ENCODE measurements at regions not wholly inside any gene's neighbourhood (a gene's known extent, or its start where the extent isn't known, plus 50 kb on each side); places are given as distances from the start of the nearest gene placed in this dataset.

GRCh38 chr10:113407218-113407617 lies 145.6 kb upstream of the HABP2 start:
- DNase-seq (ENCODE audit: low read depth in 4 of 4, low spot score in 3 of 4) = no peak

GRCh38 chr10:113409175-113409574 lies 143.7 kb upstream of the HABP2 start:
- DNase-seq (ENCODE audit: low read depth in 4 of 4, low spot score in 3 of 4) = no peak

GRCh38 chr10:113410618-113411017 lies 142.2 kb upstream of the HABP2 start:
- DNase-seq (ENCODE audit: low read depth in 4 of 4, low spot score in 3 of 4) = no peak

GRCh38 chr10:113411456-113411855 lies 141.4 kb upstream of the HABP2 start:
- DNase-seq (ENCODE audit: low read depth in 4 of 4, low spot score in 3 of 4) = no peak

GRCh38 chr10:113412161-113412560 lies 140.7 kb upstream of the HABP2 start:
- DNase-seq (ENCODE audit: low read depth in 4 of 4, low spot score in 3 of 4) = no peak

GRCh38 chr10:113414543-113414942 lies 138.3 kb upstream of the HABP2 start:
- DNase-seq (ENCODE audit: low read depth in 4 of 4, low spot score in 3 of 4) = no peak

GRCh38 chr10:113415246-113415645 lies 137.6 kb upstream of the HABP2 start:
- DNase-seq (ENCODE audit: low read depth in 4 of 4, low spot score in 3 of 4) = no peak

- DNase-seq (ENCODE audit: low read depth in 4 of 4, low spot score in 3 of 4) = no peak
Measured at GRCh38 chr10:113420057-113420732, 132.7 kb upstream of the HABP2 start.

GRCh38 chr10:113420733-113421675 lies 131.8 kb upstream of the HABP2 start:
- DNase-seq (ENCODE audit: low read depth in 4 of 4, low spot score in 3 of 4) = no peak

- DNase-seq (ENCODE audit: low read depth in 4 of 4, low spot score in 3 of 4) = no peak
Measured at GRCh38 chr10:113422371-113422770, 130.5 kb upstream of the HABP2 start.

- peak in 1 of 4 donors; percentile 16 for DNase-seq (ENCODE audit: low read depth in 4 of 4, low spot score in 3 of 4)
Measured at GRCh38 chr10:113423981-113424721, 128.7 kb upstream of the HABP2 start.

- DNase-seq (ENCODE audit: low read depth in 4 of 4, low spot score in 3 of 4) = no peak
Measured at GRCh38 chr10:113425008-113425407, 127.8 kb upstream of the HABP2 start.

GRCh38 chr10:113425541-113425951 lies 127.3 kb upstream of the HABP2 start:
- peak; percentile 24 to 56 (median 47) for DNase-seq (ENCODE audit: low read depth in 4 of 4, low spot score in 3 of 4)

- DNase-seq (ENCODE audit: low read depth in 4 of 4, low spot score in 3 of 4) = no peak
Measured at GRCh38 chr10:113426181-113426877, 126.5 kb upstream of the HABP2 start.

GRCh38 chr10:113427236-113427735 lies 125.6 kb upstream of the HABP2 start:
- DNase-seq (ENCODE audit: low read depth in 4 of 4, low spot score in 3 of 4) = no peak

GRCh38 chr10:113427811-113428558 lies 124.9 kb upstream of the HABP2 start:
- DNase-seq (ENCODE audit: low read depth in 4 of 4, low spot score in 3 of 4) = no peak

- no peak for DNase-seq (ENCODE audit: low read depth in 4 of 4, low spot score in 3 of 4)
Measured at GRCh38 chr10:113430634-113431397, 122.0 kb upstream of the HABP2 start.

GRCh38 chr10:113431398-113432160 lies 121.3 kb upstream of the HABP2 start:
- no peak for DNase-seq (ENCODE audit: low read depth in 4 of 4, low spot score in 3 of 4)

All from left renal pelvis (tissue), 4 donors.